Activated T-cell treated with anti-CD3 and anti-CD28 coated beads, Interleukin-2, amount 50 U/mL, for 24 hours (primary cell): ENCODE measurements at regions not wholly inside any gene's neighbourhood (a gene's known extent, or its start where the extent isn't known, plus 50 kb on each side); places are given as distances from the start of the nearest gene placed in this dataset.

Source experiments
- DNase-seq: peaks from one replicate; pipeline ENCODE4 v3.0.0-alpha.2; 2020
- H3K27ac Mint-ChIP-seq: 2 replicates; pipeline ENCODE4 v1.8.0; 2020; ENCODE audit warnings: mild to moderate bottlenecking, mixed read lengths
- H3K27me3 Mint-ChIP-seq: 2 replicates; pipeline ENCODE4 v1.8.0; 2020; ENCODE audit warnings: mixed read lengths
- H3K36me3 Mint-ChIP-seq: 2 replicates; pipeline ENCODE4 v1.8.0; 2020; ENCODE audit warnings: low read depth, mixed read lengths
- H3K4me1 Mint-ChIP-seq: 2 replicates; pipeline ENCODE4 v1.8.0; 2020; ENCODE audit warnings: low read depth, mixed read lengths
- H3K4me3 Mint-ChIP-seq: 2 replicates; pipeline ENCODE4 v1.8.0; 2020; ENCODE audit warnings: mild to moderate bottlenecking, moderate library complexity, mixed read lengths
- H3K9me3 Mint-ChIP-seq: 2 replicates; pipeline ENCODE4 v1.8.0; 2020; ENCODE audit warnings: mixed read lengths

GRCh38 chr5:141746395-141746794, 64.4 kb upstream of the ARAP3 start:
- no peaks in the 10 kb centered on the region for H3K36me3 Mint-ChIP-seq
- H3K4me1 Mint-ChIP-seq: no peaks in the 10 kb centered on the region
- no peak overlapping the region for H3K27ac Mint-ChIP-seq
- DNase-seq: no peak
- H3K27me3 Mint-ChIP-seq: peaks cover 63% of the 10 kb centered on the region
- no peak overlapping the region for H3K4me3 Mint-ChIP-seq
- no peaks in the 10 kb centered on the region for H3K9me3 Mint-ChIP-seq

- Mint-ChIP-seq H3K9me3 (no peaks in the 10 kb centered on the region), H3K27ac (no peak overlapping the region), H3K4me3 (no peak overlapping the region), H3K27me3 (peaks cover 69% of the 10 kb centered on the region), H3K4me1 (no peaks in the 10 kb centered on the region), H3K36me3 (no peaks in the 10 kb centered on the region)
- DNase-seq: no peak
Observed at GRCh38 chr5:141745390-141745789, 63.4 kb upstream of the ARAP3 start.

GRCh38 chr5:141743866-141744272, 61.8 kb upstream of the ARAP3 start:
- no peak overlapping the region for H3K27ac Mint-ChIP-seq
- H3K27me3 Mint-ChIP-seq: peaks cover 65% of the 10 kb centered on the region
- H3K4me1 Mint-ChIP-seq: no peaks in the 10 kb centered on the region
- H3K9me3 Mint-ChIP-seq: no peaks in the 10 kb centered on the region
- no peak overlapping the region for H3K4me3 Mint-ChIP-seq
- no peaks in the 10 kb centered on the region for H3K36me3 Mint-ChIP-seq
- no peak for DNase-seq

GRCh38 chr5:141742866-141743851, 61.1 kb upstream of the ARAP3 start:
- H3K9me3 Mint-ChIP-seq: no peaks in the 10 kb centered on the region
- H3K4me1 Mint-ChIP-seq: no peaks in the 10 kb centered on the region
- peaks cover 64% of the 10 kb centered on the region for H3K27me3 Mint-ChIP-seq
- H3K27ac Mint-ChIP-seq: no peak overlapping the region
- no peak overlapping the region for H3K4me3 Mint-ChIP-seq
- H3K36me3 Mint-ChIP-seq: no peaks in the 10 kb centered on the region
- DNase-seq: no peak

DNA sequence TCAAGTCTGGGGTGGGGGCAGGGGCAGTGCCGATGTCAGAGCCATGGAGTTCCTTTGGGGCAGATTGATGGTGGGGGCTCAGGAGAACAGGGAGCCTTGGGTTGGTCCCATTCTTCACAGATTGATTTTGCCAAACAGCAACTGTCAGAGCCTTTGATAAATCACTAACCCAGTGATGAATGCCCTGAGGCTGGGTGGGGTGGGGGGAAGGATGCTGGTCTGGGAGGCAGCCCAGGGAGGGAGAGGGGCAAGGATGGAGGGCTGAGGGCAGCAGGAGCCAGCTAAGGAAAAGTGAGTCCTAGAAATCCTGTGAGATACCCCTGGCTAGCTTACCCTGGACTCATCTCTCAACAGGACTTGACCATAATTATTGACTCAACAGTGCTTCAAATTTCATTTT, 60.1 kb upstream of the ARAP3 start:
- no peak for DNase-seq
- Mint-ChIP-seq H3K4me3 (no peak overlapping the region), H3K27ac (no peak overlapping the region), H3K9me3 (no peaks in the 10 kb centered on the region), H3K36me3 (no peaks in the 10 kb centered on the region), H3K4me1 (no peaks in the 10 kb centered on the region), H3K27me3 (peaks cover 68% of the 10 kb centered on the region)

DNA sequence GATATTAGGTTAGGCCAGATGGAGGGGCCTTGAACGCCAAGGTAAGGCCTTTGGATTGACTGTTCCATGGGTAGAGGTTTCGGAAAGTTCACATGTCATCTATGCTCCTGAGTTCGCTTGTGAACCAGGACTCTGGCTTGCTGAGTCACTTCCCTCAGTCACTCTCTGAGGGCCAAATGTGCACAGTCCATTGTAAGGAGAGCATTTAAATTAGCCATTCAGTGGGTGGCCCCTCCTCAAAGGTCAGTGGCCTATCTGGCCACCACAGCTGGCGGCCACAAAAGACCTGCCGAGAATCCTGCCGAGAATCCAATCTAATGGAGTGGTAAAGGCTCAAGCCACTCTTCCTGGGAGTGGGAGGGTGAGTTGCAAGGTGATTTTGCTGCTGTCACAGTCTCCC, 58.9 kb upstream of the ARAP3 start:
- Mint-ChIP-seq H3K4me1 (no peaks in the 10 kb centered on the region), H3K27me3 (peaks cover 75% of the 10 kb centered on the region), H3K4me3 (no peak overlapping the region), H3K36me3 (no peaks in the 10 kb centered on the region), H3K27ac (no peak overlapping the region), H3K9me3 (no peaks in the 10 kb centered on the region)
- DNase-seq: no peak

DNA sequence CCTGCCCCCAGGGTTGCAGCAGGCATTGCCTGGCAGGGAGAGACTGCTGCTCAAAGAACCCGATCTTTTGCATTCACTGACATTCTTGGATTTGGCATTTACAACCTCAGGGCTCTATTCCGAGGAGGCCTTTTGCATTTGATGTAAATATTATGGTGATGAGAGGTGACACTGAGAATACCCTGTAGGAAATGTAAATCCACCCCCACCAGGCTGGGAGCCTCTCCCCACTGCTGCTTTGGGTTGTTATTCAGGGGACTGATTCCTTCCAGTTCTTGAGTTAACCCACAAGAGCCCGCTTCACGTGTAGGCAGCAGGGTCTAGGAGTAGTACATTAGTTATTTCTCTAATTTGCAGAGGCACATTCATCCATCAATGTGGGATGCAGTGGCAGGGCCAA, 55.5 kb upstream of the ARAP3 start:
- Mint-ChIP-seq H3K9me3 (no peaks in the 10 kb centered on the region), H3K27me3 (peaks cover 58% of the 10 kb centered on the region)
- no peak for DNase-seq

GRCh38 chr5:141735823-141736222, 53.8 kb upstream of the ARAP3 start:
- DNase-seq: no peak
- H3K4me1 Mint-ChIP-seq: no peaks in the 10 kb centered on the region
- no peaks in the 10 kb centered on the region for H3K36me3 Mint-ChIP-seq
- peaks cover 45% of the 10 kb centered on the region for H3K27me3 Mint-ChIP-seq
- no peak overlapping the region for H3K4me3 Mint-ChIP-seq
- H3K9me3 Mint-ChIP-seq: no peaks in the 10 kb centered on the region
- H3K27ac Mint-ChIP-seq: no peak overlapping the region

More for the DNA sequence above, 55.5 kb upstream of the ARAP3 start:
- H3K4me1 Mint-ChIP-seq: no peaks in the 10 kb centered on the region
- no peaks in the 10 kb centered on the region for H3K36me3 Mint-ChIP-seq
- no peak overlapping the region for H3K4me3 Mint-ChIP-seq
- no peak overlapping the region for H3K27ac Mint-ChIP-seq

GRCh38 chr5:141734501-141735229, 52.6 kb upstream of the ARAP3 start:
- no peaks in the 10 kb centered on the region for H3K36me3 Mint-ChIP-seq
- no peak overlapping the region for H3K27ac Mint-ChIP-seq
- H3K27me3 Mint-ChIP-seq: peaks cover 44% of the 10 kb centered on the region
- no peaks in the 10 kb centered on the region for H3K4me1 Mint-ChIP-seq
- no peaks in the 10 kb centered on the region for H3K9me3 Mint-ChIP-seq
- no peak for DNase-seq
- no peak overlapping the region for H3K4me3 Mint-ChIP-seq

GRCh38 chr5:141733198-141733597, 51.2 kb upstream of the ARAP3 start:
- DNase-seq: no peak
- H3K4me1 Mint-ChIP-seq: no peaks in the 10 kb centered on the region
- H3K36me3 Mint-ChIP-seq: no peaks in the 10 kb centered on the region
- no peak overlapping the region for H3K4me3 Mint-ChIP-seq
- no peaks in the 10 kb centered on the region for H3K9me3 Mint-ChIP-seq
- no peak overlapping the region for H3K27ac Mint-ChIP-seq
- peaks cover 34% of the 10 kb centered on the region for H3K27me3 Mint-ChIP-seq

DNA sequence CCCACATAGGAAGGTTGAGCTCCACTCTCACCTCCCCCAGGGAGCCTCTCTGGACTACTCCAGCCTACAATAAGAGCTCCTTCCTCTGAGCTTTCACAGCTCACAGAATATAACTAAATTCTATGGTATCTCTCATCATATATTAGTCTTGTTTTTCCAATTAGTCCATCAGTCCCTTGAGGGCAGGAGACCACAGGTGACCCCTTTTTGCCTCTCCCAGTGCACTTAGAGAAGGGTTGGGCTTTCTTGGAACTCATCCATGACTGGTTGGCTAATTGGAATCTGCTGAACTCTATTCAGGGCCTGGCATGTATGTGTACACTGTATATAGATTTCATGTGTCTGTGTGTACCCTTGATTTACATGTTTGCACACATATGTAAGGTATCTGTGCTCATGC, 50.4 kb upstream of the ARAP3 start:
- DNase-seq: no peak
- Mint-ChIP-seq H3K27me3 (peaks cover 26% of the 10 kb centered on the region), H3K4me1 (no peaks in the 10 kb centered on the region), H3K36me3 (no peaks in the 10 kb centered on the region), H3K9me3 (no peaks in the 10 kb centered on the region), H3K27ac (no peak overlapping the region), H3K4me3 (no peak overlapping the region)
